PFSK-1 (cell line): ENCODE measurements at regions not wholly inside any gene's neighbourhood (a gene's known extent, or its start where the extent isn't known, plus 50 kb on each side); places are given as distances from the start of the nearest gene placed in this dataset.

ENCODE experiments used
- POLR2AphosphoS5 ChIP-seq: IDR thresholded peaks from 2 replicates; pipeline ENCODE4 v1.6.1; 2012; ENCODE audit warnings: low read depth, mild to moderate bottlenecking, control low read depth, low read length, moderate library complexity
- REST ChIP-seq, 2 experiments: IDR thresholded peaks; 2 replicates each; pipeline versions ENCODE4 v1.6.1 to v1.8.0; 2011 to 2012; ENCODE audit warnings: low read depth in 2 of 2, low read length in 2 of 2, control low read depth in 1 of 2, inconsistent platforms in 1 of 2, mild to moderate bottlenecking in 1 of 2, moderate library complexity in 1 of 2; ENCODE audit not compliant: insufficient read depth in 1 of 2

GRCh38 chr2:46841621-46842020 lies 74.0 kb downstream of the MCFD2 start:
- TF ChIP-seq POLR2AphosphoS5 (no peak), REST (IDR thresholded peaks at IDR 0.05; ENCODE audit: insufficient read depth in 1 of 2, low read depth in 2 of 2, low read length in 2 of 2) (no peak)
